NB4 (cell line): ENCODE measurements at regions not wholly inside any gene's neighbourhood (a gene's known extent, or its start where the extent isn't known, plus 50 kb on each side); places are given as distances from the start of the nearest gene placed in this dataset.

Source experiments
- CTCF ChIP-seq: IDR thresholded peaks from one replicate; pipeline ENCODE4 v1.5.1; 2012; ENCODE audit warnings: low read depth, low read length
- MAX ChIP-seq: IDR thresholded peaks from 2 replicates; pipeline ENCODE4 v1.6.1; 2011; ENCODE audit warnings: low read depth, low read length
- MYC ChIP-seq: IDR thresholded peaks from 2 replicates; pipeline ENCODE4 v1.6.1; 2011; ENCODE audit warnings: low read depth, low read length
- POLR2A ChIP-seq: IDR thresholded peaks from 2 replicates; pipeline ENCODE4 v1.6.1; 2011; ENCODE audit warnings: mild to moderate bottlenecking; ENCODE audit not compliant: insufficient read length; ENCODE audit errors: extremely low read depth

- TF ChIP-seq CTCF (no peak), MAX (no peak), POLR2A (no peak), MYC (no peak)
Measured at GRCh38 chr10:78427497-78428031, 393.9 kb downstream of the RPS24 start.
